ENCODE measurements at regions not wholly inside any gene's neighbourhood (a gene's known extent, or its start where the extent isn't known, plus 50 kb on each side); places are given as distances from the start of the nearest gene placed in this dataset.
A peak's percentile ranks its signal among the peaks of the same experiment; 100 is the strongest.

DNA sequence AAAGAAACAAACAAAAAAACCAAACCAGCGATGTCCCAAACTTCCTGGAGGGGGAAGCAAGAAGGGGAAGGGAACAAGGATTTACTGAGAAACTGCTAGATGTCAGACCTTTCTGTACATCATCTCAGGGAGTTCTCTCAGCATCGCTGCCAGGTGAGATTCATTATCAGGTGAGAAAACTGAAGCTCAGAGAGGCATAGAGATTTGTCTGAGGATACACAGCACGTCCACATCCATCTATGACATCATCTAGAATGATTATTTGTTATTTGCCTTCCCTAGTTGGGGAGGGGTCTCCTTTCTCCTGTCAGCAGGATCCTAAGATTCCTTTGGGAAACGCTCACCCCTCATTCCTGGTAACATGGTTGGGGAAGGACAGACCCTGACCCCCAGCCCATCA lies 57.1 kb upstream of the LINGO1 start:
- peaks cover 0 to 6% of the 10 kb centered on the region in 2 experiments; a peak in 1 of 5 replicates for H3K27me3 ChIP-seq (ENCODE audit: control insufficient read depth in 1 of 2, insufficient read depth in 2 of 2, low read length in 2 of 2)

DNA sequence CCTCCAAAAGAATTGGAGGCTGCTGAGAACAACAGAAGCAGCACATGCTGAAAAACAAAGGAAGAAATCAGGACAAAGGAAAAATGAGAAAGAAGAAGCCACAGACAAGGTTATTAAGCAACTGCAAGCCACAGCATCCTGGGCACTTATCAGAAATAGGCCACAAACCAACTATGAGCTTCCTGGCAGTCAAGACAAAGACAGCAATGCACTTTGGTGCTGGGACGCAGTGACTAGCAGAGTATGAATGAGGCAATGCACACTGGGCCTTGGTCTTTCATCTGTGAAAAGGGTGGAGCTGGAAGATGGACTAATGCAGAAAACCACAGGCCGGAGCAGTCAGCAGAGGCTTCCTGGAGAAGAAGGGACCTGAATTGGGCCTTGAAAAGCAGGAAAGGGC lies 56.0 kb upstream of the LINGO1 start:
- no peak overlapping the region for H3K4me3 ChIP-seq (replicated peaks in 1 of 3; ENCODE audit: insufficient read depth in 1 of 3, low read depth in 2 of 3, low read length in 3 of 3)
- in situ Hi-C loops (cut with HindIII; ENCODE audit: extremely low pct_ligation_motif_present, low pct_unique_long_range_greater_than_20kb) (no loop called here), intact Hi-C loops (cut with micrococcal nuclease; ENCODE audit: unreplicated experiment) (no loop called here)
- no peaks in the 10 kb centered on the region for H4K20me1 ChIP-seq (ENCODE audit: insufficient read depth, low read length)
- ChIA-PET CTCF (ENCODE audit: low intra/inter-chr PET ratio, low total read pairs) (no interaction called here), POLR2A (no interaction called here)
- peaks cover 0 to 5% of the 10 kb centered on the region in 2 experiments; a peak in 1 of 5 replicates for H3K27me3 ChIP-seq (ENCODE audit: control insufficient read depth in 1 of 2, insufficient read depth in 2 of 2, low read length in 2 of 2)
- H3K4me1 ChIP-seq (ENCODE audit: insufficient read depth, low read length), result no peaks in the 10 kb centered on the region
- no peak for FAIRE-seq
- no peak overlapping the region for H3K27ac ChIP-seq (ENCODE audit: extremely low read length, insufficient read depth, low read length)
- no peak overlapping the region for H2AFZ ChIP-seq (ENCODE audit: low read length)
- no peaks in the 10 kb centered on the region for H3K36me3 ChIP-seq (replicated peaks in 1 of 2; ENCODE audit: control insufficient read depth in 1 of 2, insufficient read depth in 2 of 2, low read length in 2 of 2)
- ATAC-seq, result no peak
- BruUV-seq (replicated peaks), result no TSS peak
- H3K79me2 ChIP-seq (ENCODE audit: insufficient read depth, low read length), result no peaks in the 10 kb centered on the region
- H3K9me3 ChIP-seq (ENCODE audit: low read length), result no peaks in the 10 kb centered on the region
- no peak overlapping the region for H3K9ac ChIP-seq (ENCODE audit: insufficient read depth, low read depth, low read length)
- H3K4me2 ChIP-seq (ENCODE audit: low read depth, low read length), result no peak overlapping the region
- 4% methylated on average over 2 of the region's 2 CpGs for WGBS (ENCODE audit: low lambda C conversion rate)
- no peak for DNase-seq (ENCODE audit: low spot score)
- TF ChIP-seq, protein P1, sequence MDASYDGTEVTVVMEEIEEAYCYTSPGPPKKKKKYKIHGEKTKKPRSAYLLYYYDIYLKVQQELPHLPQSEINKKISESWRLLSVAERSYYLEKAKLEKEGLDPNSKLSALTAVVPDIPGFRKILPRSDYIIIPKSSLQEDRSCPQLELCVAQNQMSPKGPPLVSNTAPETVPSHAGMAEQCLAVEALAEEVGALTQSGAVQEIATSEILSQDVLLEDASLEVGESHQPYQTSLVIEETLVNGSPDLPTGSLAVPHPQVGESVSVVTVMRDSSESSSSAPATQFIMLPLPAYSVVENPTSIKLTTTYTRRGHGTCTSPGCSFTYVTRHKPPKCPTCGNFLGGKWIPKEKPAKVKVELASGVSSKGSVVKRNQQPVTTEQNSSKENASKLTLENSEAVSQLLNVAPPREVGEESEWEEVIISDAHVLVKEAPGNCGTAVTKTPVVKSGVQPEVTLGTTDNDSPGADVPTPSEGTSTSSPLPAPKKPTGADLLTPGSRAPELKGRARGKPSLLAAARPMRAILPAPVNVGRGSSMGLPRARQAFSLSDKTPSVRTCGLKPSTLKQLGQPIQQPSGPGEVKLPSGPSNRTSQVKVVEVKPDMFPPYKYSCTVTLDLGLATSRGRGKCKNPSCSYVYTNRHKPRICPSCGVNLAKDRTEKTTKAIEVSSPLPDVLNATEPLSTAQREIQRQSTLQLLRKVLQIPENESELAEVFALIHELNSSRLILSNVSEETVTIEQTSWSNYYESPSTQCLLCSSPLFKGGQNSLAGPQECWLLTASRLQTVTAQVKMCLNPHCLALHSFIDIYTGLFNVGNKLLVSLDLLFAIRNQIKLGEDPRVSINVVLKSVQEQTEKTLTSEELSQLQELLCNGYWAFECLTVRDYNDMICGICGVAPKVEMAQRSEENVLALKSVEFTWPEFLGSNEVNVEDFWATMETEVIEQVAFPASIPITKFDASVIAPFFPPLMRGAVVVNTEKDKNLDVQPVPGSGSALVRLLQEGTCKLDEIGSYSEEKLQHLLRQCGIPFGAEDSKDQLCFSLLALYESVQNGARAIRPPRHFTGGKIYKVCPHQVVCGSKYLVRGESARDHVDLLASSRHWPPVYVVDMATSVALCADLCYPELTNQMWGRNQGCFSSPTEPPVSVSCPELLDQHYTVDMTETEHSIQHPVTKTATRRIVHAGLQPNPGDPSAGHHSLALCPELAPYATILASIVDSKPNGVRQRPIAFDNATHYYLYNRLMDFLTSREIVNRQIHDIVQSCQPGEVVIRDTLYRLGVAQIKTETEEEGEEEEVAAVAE (CRISPR knock-in tag; IDR thresholded peaks at IDR 0.05; ENCODE audit: borderline replicate concordance), result no peak
- TF ChIP-seq ZNF432 (CRISPR knock-in tag; IDR thresholded peaks at IDR 0.05; ENCODE audit: borderline replicate concordance), result no peak
- TF ChIP-seq GTF2F1 (IDR thresholded peaks at IDR 0.05; ENCODE audit: low read length), result no peak
- TF ChIP-seq SRSF4 (IDR thresholded peaks at IDR 0.05; ENCODE audit: low read depth, low read length, poor library complexity, severe bottlenecking), result no peak
- TF ChIP-seq, protein P2, sequence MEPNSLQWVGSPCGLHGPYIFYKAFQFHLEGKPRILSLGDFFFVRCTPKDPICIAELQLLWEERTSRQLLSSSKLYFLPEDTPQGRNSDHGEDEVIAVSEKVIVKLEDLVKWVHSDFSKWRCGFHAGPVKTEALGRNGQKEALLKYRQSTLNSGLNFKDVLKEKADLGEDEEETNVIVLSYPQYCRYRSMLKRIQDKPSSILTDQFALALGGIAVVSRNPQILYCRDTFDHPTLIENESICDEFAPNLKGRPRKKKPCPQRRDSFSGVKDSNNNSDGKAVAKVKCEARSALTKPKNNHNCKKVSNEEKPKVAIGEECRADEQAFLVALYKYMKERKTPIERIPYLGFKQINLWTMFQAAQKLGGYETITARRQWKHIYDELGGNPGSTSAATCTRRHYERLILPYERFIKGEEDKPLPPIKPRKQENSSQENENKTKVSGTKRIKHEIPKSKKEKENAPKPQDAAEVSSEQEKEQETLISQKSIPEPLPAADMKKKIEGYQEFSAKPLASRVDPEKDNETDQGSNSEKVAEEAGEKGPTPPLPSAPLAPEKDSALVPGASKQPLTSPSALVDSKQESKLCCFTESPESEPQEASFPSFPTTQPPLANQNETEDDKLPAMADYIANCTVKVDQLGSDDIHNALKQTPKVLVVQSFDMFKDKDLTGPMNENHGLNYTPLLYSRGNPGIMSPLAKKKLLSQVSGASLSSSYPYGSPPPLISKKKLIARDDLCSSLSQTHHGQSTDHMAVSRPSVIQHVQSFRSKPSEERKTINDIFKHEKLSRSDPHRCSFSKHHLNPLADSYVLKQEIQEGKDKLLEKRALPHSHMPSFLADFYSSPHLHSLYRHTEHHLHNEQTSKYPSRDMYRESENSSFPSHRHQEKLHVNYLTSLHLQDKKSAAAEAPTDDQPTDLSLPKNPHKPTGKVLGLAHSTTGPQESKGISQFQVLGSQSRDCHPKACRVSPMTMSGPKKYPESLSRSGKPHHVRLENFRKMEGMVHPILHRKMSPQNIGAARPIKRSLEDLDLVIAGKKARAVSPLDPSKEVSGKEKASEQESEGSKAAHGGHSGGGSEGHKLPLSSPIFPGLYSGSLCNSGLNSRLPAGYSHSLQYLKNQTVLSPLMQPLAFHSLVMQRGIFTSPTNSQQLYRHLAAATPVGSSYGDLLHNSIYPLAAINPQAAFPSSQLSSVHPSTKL (CRISPR knock-in tag; IDR thresholded peaks at IDR 0.05), result no peak
- TF ChIP-seq ZNF501 (CRISPR knock-in tag; IDR thresholded peaks at IDR 0.05), result no peak
- TF ChIP-seq ZNF292 (CRISPR knock-in tag; IDR thresholded peaks at IDR 0.05; ENCODE audit: borderline replicate concordance, low read depth), result no peak
- no peak for TF ChIP-seq SNAI1 (CRISPR knock-in tag; IDR thresholded peaks at IDR 0.05; ENCODE audit: borderline replicate concordance)
- no peak for TF ChIP-seq ZNF674 (CRISPR knock-in tag; IDR thresholded peaks at IDR 0.05; ENCODE audit: low read depth)

More for the DNA sequence above, 57.1 kb upstream of the LINGO1 start:
- Histone ChIP-seq H4K20me1 (ENCODE audit: insufficient read depth, low read length) (no peaks in the 10 kb centered on the region), H3K9ac (ENCODE audit: insufficient read depth, low read depth, low read length) (no peak overlapping the region), H3K9me3 (ENCODE audit: low read length) (no peaks in the 10 kb centered on the region), H3K79me2 (ENCODE audit: insufficient read depth, low read length) (no peaks in the 10 kb centered on the region), H3K4me1 (ENCODE audit: insufficient read depth, low read length) (no peaks in the 10 kb centered on the region), H3K4me2 (ENCODE audit: low read depth, low read length) (no peak overlapping the region), H2AFZ (ENCODE audit: low read length) (no peak overlapping the region), H3K36me3 (replicated peaks in 1 of 2; ENCODE audit: control insufficient read depth in 1 of 2, insufficient read depth in 2 of 2, low read length in 2 of 2) (no peaks in the 10 kb centered on the region), H3K27ac (ENCODE audit: extremely low read length, insufficient read depth, low read length) (no peak overlapping the region), H3K4me3 (replicated peaks in 1 of 3; ENCODE audit: insufficient read depth in 1 of 3, low read depth in 2 of 3, low read length in 3 of 3) (no peak overlapping the region)
- no TSS peak for BruUV-seq (replicated peaks)
- FAIRE-seq (no peak), DNase-seq (ENCODE audit: low spot score) (no peak), ATAC-seq (no peak)
- intact Hi-C loops (cut with micrococcal nuclease; ENCODE audit: unreplicated experiment), result no loop called here
- WGBS (ENCODE audit: low lambda C conversion rate), result 4% methylated on average over 4 of the region's 4 CpGs
- ChIA-PET POLR2A (no interaction called here), CTCF (ENCODE audit: low intra/inter-chr PET ratio, low total read pairs) (no interaction called here)
- TF ChIP-seq ATF7 (IDR thresholded peaks at IDR 0.05), result peak; percentile 70
- no peak for TF ChIP-seq ATF7 (CRISPR knock-in tag; IDR thresholded peaks at IDR 0.05)
- TF ChIP-seq ZFP36L2 (CRISPR knock-in tag; IDR thresholded peaks at IDR 0.05), result no peak
- no peak for TF ChIP-seq U2AF2 (IDR thresholded peaks at IDR 0.05; ENCODE audit: low read depth, low read length)
- no peak for TF ChIP-seq TMF1 (CRISPR knock-in tag; IDR thresholded peaks at IDR 0.05; ENCODE audit: low read depth)
- in situ Hi-C loops (cut with HindIII; ENCODE audit: extremely low pct_ligation_motif_present, low pct_unique_long_range_greater_than_20kb), result no loop called here
